ENCODE measurements at regions not wholly inside any gene's neighbourhood (a gene's known extent, or its start where the extent isn't known, plus 50 kb on each side); places are given as distances from the start of the nearest gene placed in this dataset.

DNA sequence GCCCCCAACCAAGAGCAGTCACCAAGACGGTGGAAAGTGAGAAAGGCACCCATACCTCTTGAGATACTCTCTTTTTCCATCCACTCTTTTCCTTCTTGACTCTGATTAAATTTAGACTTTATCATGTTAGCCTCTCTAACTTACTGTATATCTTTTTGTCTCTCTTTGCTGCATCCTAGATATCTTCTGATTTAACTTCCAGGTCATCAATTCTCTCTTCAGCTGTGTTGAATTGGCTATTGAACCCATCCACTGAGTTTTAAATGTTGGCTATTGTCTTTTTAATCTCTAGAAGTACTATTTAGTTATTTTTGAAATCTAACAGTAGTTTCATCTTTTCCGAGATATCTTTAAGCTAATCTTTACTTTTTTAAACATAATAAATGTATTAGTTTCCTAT is 78.3 kb upstream of the MBOAT2 start:
- H3K27ac ChIP-seq = no peak overlapping the region
- TF ChIP-seq, protein P1, sequence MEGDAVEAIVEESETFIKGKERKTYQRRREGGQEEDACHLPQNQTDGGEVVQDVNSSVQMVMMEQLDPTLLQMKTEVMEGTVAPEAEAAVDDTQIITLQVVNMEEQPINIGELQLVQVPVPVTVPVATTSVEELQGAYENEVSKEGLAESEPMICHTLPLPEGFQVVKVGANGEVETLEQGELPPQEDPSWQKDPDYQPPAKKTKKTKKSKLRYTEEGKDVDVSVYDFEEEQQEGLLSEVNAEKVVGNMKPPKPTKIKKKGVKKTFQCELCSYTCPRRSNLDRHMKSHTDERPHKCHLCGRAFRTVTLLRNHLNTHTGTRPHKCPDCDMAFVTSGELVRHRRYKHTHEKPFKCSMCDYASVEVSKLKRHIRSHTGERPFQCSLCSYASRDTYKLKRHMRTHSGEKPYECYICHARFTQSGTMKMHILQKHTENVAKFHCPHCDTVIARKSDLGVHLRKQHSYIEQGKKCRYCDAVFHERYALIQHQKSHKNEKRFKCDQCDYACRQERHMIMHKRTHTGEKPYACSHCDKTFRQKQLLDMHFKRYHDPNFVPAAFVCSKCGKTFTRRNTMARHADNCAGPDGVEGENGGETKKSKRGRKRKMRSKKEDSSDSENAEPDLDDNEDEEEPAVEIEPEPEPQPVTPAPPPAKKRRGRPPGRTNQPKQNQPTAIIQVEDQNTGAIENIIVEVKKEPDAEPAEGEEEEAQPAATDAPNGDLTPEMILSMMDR (IDR thresholded peaks at IDR 0.05) = no peak
- no peak for TF ChIP-seq ZFX (IDR thresholded peaks at IDR 0.05; ENCODE audit: borderline replicate concordance)

DNA sequence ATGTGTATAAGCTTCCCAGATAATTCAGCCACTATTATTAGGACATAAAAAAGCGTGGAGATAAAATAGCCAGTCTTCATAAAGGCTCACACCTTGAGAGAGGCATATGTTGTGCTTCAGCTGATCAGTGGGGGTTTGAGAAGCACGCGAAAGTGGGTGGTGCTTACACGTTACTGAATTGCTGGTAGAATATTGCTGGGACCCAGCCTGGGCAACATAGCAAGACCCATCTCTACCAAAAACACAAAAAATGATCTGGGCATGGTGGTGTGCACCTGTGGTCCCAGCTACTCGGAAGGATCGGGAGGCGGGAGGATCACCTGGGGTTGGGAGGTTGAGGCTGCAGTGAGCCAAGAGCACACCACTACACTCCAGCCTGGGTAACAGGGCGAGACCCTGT is 74.9 kb upstream of the MBOAT2 start:
- no peak overlapping the region for H3K27ac ChIP-seq
- no peak for TF ChIP-seq ZFX (IDR thresholded peaks at IDR 0.05; ENCODE audit: borderline replicate concordance)
- TF ChIP-seq, protein P1 (IDR thresholded peaks at IDR 0.05) = no peak

DNA sequence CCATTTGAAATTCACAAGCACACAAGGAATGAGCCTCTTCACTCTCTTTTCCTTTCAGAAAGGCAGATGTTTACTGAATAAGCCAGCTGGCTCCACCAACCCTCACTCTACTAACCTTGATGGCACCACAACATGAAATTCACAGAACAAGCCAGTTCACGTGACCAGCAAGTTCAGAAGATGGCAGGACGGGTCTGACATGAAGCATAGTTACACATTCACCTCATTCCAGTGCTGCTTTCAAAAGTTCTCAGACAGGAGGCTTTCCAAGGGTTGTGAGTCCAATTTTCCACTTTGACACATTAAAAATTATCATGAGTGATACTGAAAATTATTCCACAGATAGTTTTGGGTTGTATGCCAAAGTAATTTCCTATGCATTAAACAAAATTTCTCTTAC is 74.2 kb upstream of the MBOAT2 start:
- TF ChIP-seq, protein P1 (IDR thresholded peaks at IDR 0.05) = no peak
- no peak for TF ChIP-seq ZFX (IDR thresholded peaks at IDR 0.05; ENCODE audit: borderline replicate concordance)
- H3K27ac ChIP-seq = no peak overlapping the region

DNA sequence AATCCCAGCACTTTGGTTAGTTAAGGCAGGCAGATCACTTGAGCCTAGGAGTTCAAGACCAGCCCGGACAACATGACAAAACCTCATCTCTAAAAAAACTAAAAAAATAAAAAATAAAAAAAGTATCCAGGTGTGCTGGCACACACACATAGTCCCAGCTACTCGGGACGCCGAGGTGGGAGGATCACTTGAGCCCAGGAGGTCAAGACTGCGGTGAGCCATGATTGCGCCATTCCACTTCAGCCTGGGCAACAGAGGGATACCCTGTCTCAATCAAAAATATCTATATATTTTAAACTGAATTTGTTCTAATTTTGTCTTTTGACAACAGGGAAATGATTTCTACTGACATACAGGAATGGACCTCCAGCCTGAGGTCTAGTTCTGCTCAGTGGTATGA is 73.3 kb upstream of the MBOAT2 start:
- no peak overlapping the region for H3K27ac ChIP-seq
- no peak for TF ChIP-seq ZFX (IDR thresholded peaks at IDR 0.05; ENCODE audit: borderline replicate concordance)
- TF ChIP-seq, protein P1 (IDR thresholded peaks at IDR 0.05) = no peak

DNA sequence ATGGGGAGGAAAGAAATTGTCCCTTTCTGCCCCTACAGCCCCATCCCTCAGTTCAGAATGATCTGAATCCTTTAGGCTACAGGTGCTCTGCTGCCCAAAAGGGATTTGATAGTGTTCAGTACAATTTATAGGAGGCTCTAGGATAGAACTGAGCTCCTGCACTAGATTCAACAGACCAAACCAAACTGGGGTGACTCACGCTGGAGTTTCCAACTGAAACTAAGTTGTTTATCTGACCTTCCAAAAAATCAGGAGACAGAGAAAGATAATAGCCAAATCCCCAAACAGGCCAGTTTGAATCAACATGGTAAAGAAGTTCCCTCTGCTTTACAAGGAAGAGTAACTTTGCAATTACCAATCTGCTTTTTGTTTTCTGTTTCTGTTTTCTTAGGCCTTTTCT is 72.7 kb upstream of the MBOAT2 start:
- H3K27ac ChIP-seq = no peak overlapping the region
- TF ChIP-seq, protein P1 (IDR thresholded peaks at IDR 0.05) = no peak

DNA sequence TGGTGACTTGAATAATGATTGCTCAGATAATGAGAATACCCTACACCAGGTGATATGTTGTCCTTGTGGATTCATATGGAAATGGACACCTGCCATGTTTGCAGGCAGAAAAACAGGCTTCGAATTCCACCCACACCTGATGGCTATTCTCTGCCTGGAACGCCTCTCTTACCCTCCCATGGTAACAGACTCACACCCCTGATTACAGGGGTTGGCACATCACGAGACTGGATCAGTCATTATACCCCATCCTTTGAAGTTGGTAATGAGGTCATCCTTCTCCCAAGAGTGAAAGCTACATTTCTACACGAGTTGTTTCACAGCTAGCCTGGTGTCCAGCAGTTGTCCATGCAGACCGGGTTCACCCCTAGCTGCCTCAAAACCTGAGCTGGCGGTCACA is 71.4 kb upstream of the MBOAT2 start:
- TF ChIP-seq ZFX (IDR thresholded peaks at IDR 0.05; ENCODE audit: borderline replicate concordance) = no peak
- TF ChIP-seq, protein P1 (IDR thresholded peaks at IDR 0.05) = no peak
- H3K27ac ChIP-seq = no peak overlapping the region

DNA sequence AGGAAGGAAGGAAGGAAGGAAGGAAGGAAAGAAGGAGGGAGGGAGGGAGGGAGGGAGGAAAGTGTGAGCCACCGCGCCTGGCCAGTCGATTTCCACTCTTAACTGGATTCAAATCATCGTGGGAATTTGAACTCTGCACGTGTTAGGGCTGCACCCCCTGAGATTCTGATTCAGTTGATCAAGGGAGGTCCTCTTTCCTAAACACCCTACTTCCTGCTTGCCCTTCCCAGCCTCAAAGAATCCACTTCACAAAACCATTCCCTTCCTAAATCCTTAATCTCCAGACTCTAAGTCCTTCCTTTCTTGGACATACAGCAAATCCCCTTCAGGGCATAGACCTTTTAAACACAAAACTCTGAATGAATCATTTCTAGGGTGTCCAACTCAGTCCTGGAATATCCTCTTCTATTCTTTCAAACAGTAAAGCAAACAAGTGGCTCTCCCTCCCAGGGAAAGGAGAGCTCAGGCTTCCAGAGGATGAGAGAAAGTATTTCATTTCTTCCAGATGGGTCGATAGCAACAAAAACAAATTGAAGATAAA is 68.2 kb upstream of the MBOAT2 start:
- no peak overlapping the region for H3K27ac ChIP-seq
- TF ChIP-seq ZFX (IDR thresholded peaks at IDR 0.05; ENCODE audit: borderline replicate concordance) = no peak
- TF ChIP-seq, protein P1 (IDR thresholded peaks at IDR 0.05) = no peak

Data from 22Rv1 (cell line).